Stimulated activated CD4-positive, alpha-beta T cell treated with anti-CD3 and anti-CD28 coated beads, TNF-alpha, amount 100 ng/mL, for 48 hours (primary cell): ENCODE measurements at regions not wholly inside any gene's neighbourhood (a gene's known extent, or its start where the extent isn't known, plus 50 kb on each side); places are given as distances from the start of the nearest gene placed in this dataset.

Source experiments
- DNase-seq, 3 donors: peaks; one replicate each; pipeline ENCODE4 v3.0.0-alpha.2; 2020; ENCODE audit warnings: low read depth in 3 of 3

- no peak for DNase-seq
Observed at GRCh38 chr3:144073698-144074097, 102.1 kb downstream of the DIPK2A start.

- no peak for DNase-seq
Observed at GRCh38 chr3:144079634-144080033, 108.0 kb downstream of the DIPK2A start.

- DNase-seq, result no peak
Observed at GRCh38 chr3:144084929-144085328, 113.3 kb downstream of the DIPK2A start.

- no peak for DNase-seq
Observed at GRCh38 chr3:144085964-144086363, 114.3 kb downstream of the DIPK2A start.

GRCh38 chr3:144096016-144096415 is 124.4 kb downstream of the DIPK2A start:
- no peak for DNase-seq

GRCh38 chr3:144097163-144097562 is 125.5 kb downstream of the DIPK2A start:
- DNase-seq, result no peak

GRCh38 chr3:144098691-144099090 is 127.1 kb downstream of the DIPK2A start:
- DNase-seq, result no peak

GRCh38 chr3:144102421-144102820 is 130.8 kb downstream of the DIPK2A start:
- DNase-seq, result no peak

- no peak for DNase-seq
Observed at GRCh38 chr3:144104186-144104585, 132.6 kb downstream of the DIPK2A start.

- DNase-seq, result no peak
Observed at GRCh38 chr3:144104679-144105078, 133.1 kb downstream of the DIPK2A start.

GRCh38 chr3:144105542-144105941 is 133.9 kb downstream of the DIPK2A start:
- no peak for DNase-seq

- DNase-seq, result no peak
Observed at GRCh38 chr3:144106970-144107369, 135.3 kb downstream of the DIPK2A start.

GRCh38 chr3:144107923-144108322 is 136.3 kb downstream of the DIPK2A start:
- no peak for DNase-seq

GRCh38 chr3:144109944-144110343 is 138.3 kb downstream of the DIPK2A start:
- no peak for DNase-seq

- no peak for DNase-seq
Observed at GRCh38 chr3:144112036-144112435, 140.4 kb downstream of the DIPK2A start.

GRCh38 chr3:144112437-144112836 is 140.8 kb downstream of the DIPK2A start:
- DNase-seq, result no peak

- DNase-seq, result no peak
Observed at GRCh38 chr3:144114767-144115166, 143.1 kb downstream of the DIPK2A start.

- no peak for DNase-seq
Observed at GRCh38 chr3:144119633-144120032, 148.0 kb downstream of the DIPK2A start.

GRCh38 chr3:144121661-144122060 is 150.0 kb downstream of the DIPK2A start:
- no peak for DNase-seq

- no peak for DNase-seq
Observed at GRCh38 chr3:144127014-144127413, 155.4 kb downstream of the DIPK2A start.

GRCh38 chr3:144127700-144128099 is 156.1 kb downstream of the DIPK2A start:
- no peak for DNase-seq

GRCh38 chr3:144128108-144128892 is 156.7 kb downstream of the DIPK2A start:
- no peak for DNase-seq

- no peak for DNase-seq
Observed at GRCh38 chr3:144129536-144130214, 158.1 kb downstream of the DIPK2A start.
